ENCODE measurements at regions not wholly inside any gene's neighbourhood (a gene's known extent, or its start where the extent isn't known, plus 50 kb on each side); places are given as distances from the start of the nearest gene placed in this dataset.

DNA sequence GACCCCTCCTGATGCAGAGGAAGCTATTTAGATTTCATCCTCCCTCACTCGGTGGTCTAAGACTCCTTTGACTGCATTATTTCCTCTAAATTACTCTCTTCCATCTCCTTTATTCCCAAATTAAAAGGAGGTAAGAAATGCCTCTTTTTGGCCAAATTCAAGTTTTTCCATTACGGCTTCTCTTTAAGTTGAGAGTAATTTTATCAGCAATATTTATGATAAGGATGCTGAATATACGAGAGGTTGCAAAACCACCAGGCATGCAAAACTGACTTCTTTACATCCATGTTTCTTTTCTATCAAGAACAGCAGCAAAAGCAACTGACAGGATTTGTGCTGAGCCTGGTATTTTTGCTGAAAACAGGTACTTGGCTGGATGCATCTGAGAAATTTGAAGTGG lies 262.0 kb upstream of the RARB start:
- H4K20me1 ChIP-seq (replicated peaks in 1 of 2; ENCODE audit: control insufficient read depth in 1 of 2, insufficient read depth in 2 of 2, low read length in 2 of 2) = no peaks in the 10 kb centered on the region
- H3K56ac ChIP-seq (replicated peaks; ENCODE audit: insufficient read length, low read depth, low read length) = no peak overlapping the region
- no peak overlapping the region for H3K4ac ChIP-seq (replicated peaks; ENCODE audit: insufficient read length, low read depth, low read length)
- no peak overlapping the region for H2BK12ac ChIP-seq (ENCODE audit: low read depth, low read length)
- no peak overlapping the region for H3K27ac ChIP-seq (ENCODE audit: low read depth, low read length)
- no peaks in the 10 kb centered on the region for H3K23me2 ChIP-seq (ENCODE audit: low read depth, low read length)
- H2AK5ac ChIP-seq (ENCODE audit: low read depth, low read length) = no peak overlapping the region
- POLR2A ChIA-PET (ENCODE audit: partially characterized antibody) = no interaction called here
- H3K79me1 ChIP-seq (ENCODE audit: low read depth, low read length) = no peaks in the 10 kb centered on the region
- H4K5ac ChIP-seq (ENCODE audit: insufficient read length, low read depth, low read length) = no peak overlapping the region
- H2AFZ ChIP-seq (ENCODE audit: low read length) = no peak overlapping the region
- H3K9ac ChIP-seq (replicated peaks in 1 of 4; ENCODE audit: extremely low read depth in 1 of 4, low read depth in 3 of 4, low read length in 3 of 4) = no peak overlapping the region
- H2BK15ac ChIP-seq (ENCODE audit: low read length) = no peak overlapping the region
- H3K9me3 ChIP-seq (ENCODE audit: insufficient read depth in 2 of 2, low read depth in 1 of 2, low read length in 1 of 2) = peaks cover 4 to 7% of the 10 kb centered on the region in 2 experiments; a peak in 2 of 4 replicates
- no peaks in the 10 kb centered on the region for H3K27me3 ChIP-seq (replicated peaks in 1 of 4; ENCODE audit: control insufficient read depth in 3 of 4, extremely low read depth in 1 of 4, insufficient read depth in 3 of 4, low read length in 3 of 4)
- H3K4me1 ChIP-seq (replicated peaks in 1 of 4; ENCODE audit: control insufficient read depth in 3 of 4, insufficient read depth in 4 of 4, low read length in 3 of 4) = peaks cover 0 to 7% (median 1%) of the 10 kb centered on the region in 4 experiments; a peak in 2 of 7 replicates
- H4K91ac ChIP-seq (replicated peaks; ENCODE audit: insufficient read length, low read length) = no peak overlapping the region
- 86% methylated on average over 3 of the region's 3 CpGs; no CpG with 5 or more reads in 1 of the 2 experiments for WGBS, 2 experiments (ENCODE audit: extremely low coverage in 1 of 2, insufficient coverage in 1 of 2, insufficient read length in 1 of 2, insufficient replicate concordance in 2 of 2, low coverage in 1 of 2, low lambda C conversion rate in 2 of 2, missing lambda C conversion rate in 1 of 2)
- H3K36me3 ChIP-seq (ENCODE audit: control insufficient read depth in 2 of 4, insufficient read depth in 4 of 4, low read length in 3 of 4) = no peaks in the 10 kb centered on the region; a peak in 1 of 8 replicates
- no peak overlapping the region for H2BK5ac ChIP-seq (ENCODE audit: low read depth, low read length)
- CTCF ChIA-PET (ENCODE audit: partially characterized antibody) = no interaction called here
- H3K14ac ChIP-seq (ENCODE audit: insufficient read length) = no peak overlapping the region
- no peak overlapping the region for H3K4me3 ChIP-seq (ENCODE audit: extremely low read depth in 1 of 4, insufficient read depth in 2 of 4, low read depth in 3 of 4, low read length in 4 of 4)
- FAIRE-seq (no peak), DNase-seq (ENCODE audit: low read depth in 1 of 2, low spot score in 2 of 2) (no peak)
- no peak overlapping the region for H4K8ac ChIP-seq (ENCODE audit: extremely low read depth, insufficient read depth, low read length)
- no peak overlapping the region for H3K4me2 ChIP-seq (ENCODE audit: insufficient read depth in 1 of 2, low read depth in 2 of 2, low read length in 2 of 2)
- no peak overlapping the region for H3K23ac ChIP-seq (ENCODE audit: insufficient read length)
- no peak overlapping the region for H3K18ac ChIP-seq (ENCODE audit: extremely low read depth, low read length)
- no peak overlapping the region for H2BK20ac ChIP-seq (ENCODE audit: low read length)
- H2BK120ac ChIP-seq (replicated peaks; ENCODE audit: low read depth, low read length) = no peak overlapping the region
- H3K79me2 ChIP-seq (ENCODE audit: control insufficient read depth in 1 of 2, insufficient read depth in 2 of 2, low read length in 2 of 2) = no peaks in the 10 kb centered on the region
- TF ChIP-seq SIN3A (conservative IDR thresholded peaks at IDR 0.05 in 1 of 2, IDR thresholded peaks at IDR 0.05 in 1 of 2; ENCODE audit: low read depth in 1 of 2, low read length in 2 of 2) (no peak), TAF7 (optimal IDR thresholded peaks at IDR 0.05; ENCODE audit: borderline replicate concordance, low read depth, low read length) (no peak), CREB1 (IDR thresholded peaks at IDR 0.05) (no peak), CHD1 (IDR thresholded peaks at IDR 0.05; ENCODE audit: low read depth, low read length) (no peak), TEAD4 (IDR thresholded peaks at IDR 0.05; ENCODE audit: low read depth, low read length) (no peak), RAD21 (IDR thresholded peaks at IDR 0.05 in 1 of 2, conservative IDR thresholded peaks at IDR 0.05 in 1 of 2; ENCODE audit: low read depth in 2 of 2, low read length in 2 of 2) (no peak), HDAC2 (IDR thresholded peaks at IDR 0.05; ENCODE audit: borderline replicate concordance in 1 of 2, low read depth in 2 of 2, low read length in 2 of 2) (no peak), ZNF274 (IDR thresholded peaks at IDR 0.05; ENCODE audit: borderline replicate concordance, extremely low read depth, low read length) (no peak), BCL11A (IDR thresholded peaks at IDR 0.05; ENCODE audit: low read depth in 2 of 2, low read length in 2 of 2) (no peak), RBBP5 (IDR thresholded peaks at IDR 0.05; ENCODE audit: borderline replicate concordance, low read depth, low read length) (no peak), YY1 (IDR thresholded peaks at IDR 0.05; ENCODE audit: low read depth, low read length) (no peak), CBX8 (IDR thresholded peaks at IDR 0.05; ENCODE audit: borderline replicate concordance, low read depth, low read length) (no peak), CHD2 (IDR thresholded peaks at IDR 0.05; ENCODE audit: low read length) (no peak), JUND (IDR thresholded peaks at IDR 0.05; ENCODE audit: low read length) (no peak), EGR1 (IDR thresholded peaks at IDR 0.05; ENCODE audit: borderline replicate concordance, low read depth, low read length) (no peak)

All from H1 (cell line).